ENCODE measurements at regions not wholly inside any gene's neighbourhood (a gene's known extent, or its start where the extent isn't known, plus 50 kb on each side); places are given as distances from the start of the nearest gene placed in this dataset.

- H3K9ac ChIP-seq (ENCODE audit: insufficient read length): no peak overlapping the region
- DNase-seq (ENCODE audit: low read depth, low spot score): no peak
These were observed 550.6 kb upstream of the CLINT1 start for GRCh38 chr5:158409507-158409906.

GRCh38 chr5:158407824-158408195, 548.9 kb upstream of the CLINT1 start:
- Histone ChIP-seq H3K9me3 (ENCODE audit: low read depth, low read length) (no peaks in the 10 kb centered on the region), H3K36me3 (ENCODE audit: insufficient read depth, low read length) (no peaks in the 10 kb centered on the region), H3K27ac (no peak overlapping the region), H3K4me3 (no peak overlapping the region), H3K9ac (ENCODE audit: insufficient read length) (no peak overlapping the region)
- TF ChIP-seq FOXP2 (optimal IDR thresholded peaks at IDR 0.05; ENCODE audit: control extremely low read depth, extremely low read length, insufficient read depth) (no peak), EZH2 (IDR thresholded peaks at IDR 0.05) (no peak), POLR2AphosphoS5 (IDR thresholded peaks at IDR 0.05; ENCODE audit: borderline replicate concordance, low read depth, low read length) (no peak)
- DNase-seq (ENCODE audit: low read depth, low spot score): no peak

More at GRCh38 chr5:158409507-158409906, 550.6 kb upstream of the CLINT1 start:
- Histone ChIP-seq H3K4me3 (no peak overlapping the region), H3K27ac (no peak overlapping the region), H3K36me3 (ENCODE audit: insufficient read depth, low read length) (no peaks in the 10 kb centered on the region), H3K9me3 (ENCODE audit: low read depth, low read length) (no peaks in the 10 kb centered on the region)
- no peak for TF ChIP-seq POLR2AphosphoS5 (IDR thresholded peaks at IDR 0.05; ENCODE audit: borderline replicate concordance, low read depth, low read length)
- no peak for TF ChIP-seq EZH2 (IDR thresholded peaks at IDR 0.05)
- no peak for TF ChIP-seq FOXP2 (optimal IDR thresholded peaks at IDR 0.05; ENCODE audit: control extremely low read depth, extremely low read length, insufficient read depth)

GRCh38 chr5:158406884-158407823, 548.2 kb upstream of the CLINT1 start:
- Histone ChIP-seq H3K27ac (no peak overlapping the region), H3K9ac (ENCODE audit: insufficient read length) (no peak overlapping the region), H3K4me3 (no peak overlapping the region), H3K9me3 (ENCODE audit: low read depth, low read length) (no peaks in the 10 kb centered on the region), H3K36me3 (ENCODE audit: insufficient read depth, low read length) (no peaks in the 10 kb centered on the region)
- no peak for TF ChIP-seq FOXP2 (optimal IDR thresholded peaks at IDR 0.05; ENCODE audit: control extremely low read depth, extremely low read length, insufficient read depth)
- no peak for TF ChIP-seq POLR2AphosphoS5 (IDR thresholded peaks at IDR 0.05; ENCODE audit: borderline replicate concordance, low read depth, low read length)
- no peak for TF ChIP-seq EZH2 (IDR thresholded peaks at IDR 0.05)
- no peak for DNase-seq (ENCODE audit: low read depth, low spot score)

DNA sequence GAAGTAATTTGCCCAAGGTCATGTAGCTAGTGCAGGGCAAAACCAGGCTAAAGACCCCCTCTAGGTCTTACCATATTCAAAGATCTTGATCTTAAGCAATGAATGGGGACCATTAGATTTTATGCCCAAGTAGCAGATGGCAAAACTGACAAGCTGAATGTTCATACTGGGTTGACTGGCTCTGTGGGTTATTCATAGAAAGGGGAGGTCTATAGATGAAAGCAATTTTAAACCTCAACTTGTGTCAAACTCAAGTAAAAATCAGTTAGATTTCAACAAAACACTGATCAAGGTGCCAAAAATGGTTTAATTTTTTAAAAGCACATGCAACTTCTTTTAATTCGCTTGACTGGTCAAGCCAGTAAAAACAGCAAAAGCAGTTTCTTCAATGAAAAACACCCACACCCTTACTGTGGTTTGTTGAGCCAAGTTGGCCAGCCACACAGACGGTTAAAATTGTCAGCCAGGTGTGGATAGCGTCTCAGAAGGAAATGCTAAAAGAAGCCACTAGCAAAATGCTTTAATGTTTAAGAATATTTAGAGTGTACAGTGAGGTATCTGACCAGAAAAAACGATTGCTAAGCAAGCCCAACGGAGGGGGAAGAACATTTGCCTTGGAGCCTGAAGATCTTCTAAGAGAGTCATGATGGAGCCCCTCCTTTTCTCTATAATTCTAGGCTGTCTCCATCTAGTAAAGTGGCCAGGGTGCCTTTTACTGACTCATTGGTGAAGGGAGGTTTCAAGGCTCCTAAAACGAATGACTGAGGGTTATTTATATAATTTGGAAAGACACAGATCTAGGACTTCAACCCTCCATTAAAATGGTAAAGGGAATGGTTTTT, 539.6 kb upstream of the CLINT1 start:
- TF ChIP-seq FOXP2 (optimal IDR thresholded peaks at IDR 0.05; ENCODE audit: control extremely low read depth, extremely low read length, insufficient read depth) (no peak), POLR2AphosphoS5 (IDR thresholded peaks at IDR 0.05; ENCODE audit: borderline replicate concordance, low read depth, low read length) (no peak), EZH2 (IDR thresholded peaks at IDR 0.05) (no peak)
- DNase-seq (ENCODE audit: low read depth, low spot score): no peak
- H3K9ac ChIP-seq (ENCODE audit: insufficient read length): no peak overlapping the region
- no peaks in the 10 kb centered on the region for H3K36me3 ChIP-seq (ENCODE audit: insufficient read depth, low read length)
- H3K27ac ChIP-seq: no peak overlapping the region
- no peak overlapping the region for H3K4me3 ChIP-seq
- no peaks in the 10 kb centered on the region for H3K9me3 ChIP-seq (ENCODE audit: low read depth, low read length)

- no peak for DNase-seq (ENCODE audit: low read depth, low spot score)
- no peaks in the 10 kb centered on the region for H3K9me3 ChIP-seq (ENCODE audit: low read depth, low read length)
- H3K4me3 ChIP-seq: no peak overlapping the region
- no peak overlapping the region for H3K9ac ChIP-seq (ENCODE audit: insufficient read length)
- H3K36me3 ChIP-seq (ENCODE audit: insufficient read depth, low read length): no peaks in the 10 kb centered on the region
- TF ChIP-seq EZH2 (IDR thresholded peaks at IDR 0.05): no peak
- H3K27ac ChIP-seq: no peak overlapping the region
These were observed 538.3 kb upstream of the CLINT1 start for GRCh38 chr5:158397278-158397677.

DNA sequence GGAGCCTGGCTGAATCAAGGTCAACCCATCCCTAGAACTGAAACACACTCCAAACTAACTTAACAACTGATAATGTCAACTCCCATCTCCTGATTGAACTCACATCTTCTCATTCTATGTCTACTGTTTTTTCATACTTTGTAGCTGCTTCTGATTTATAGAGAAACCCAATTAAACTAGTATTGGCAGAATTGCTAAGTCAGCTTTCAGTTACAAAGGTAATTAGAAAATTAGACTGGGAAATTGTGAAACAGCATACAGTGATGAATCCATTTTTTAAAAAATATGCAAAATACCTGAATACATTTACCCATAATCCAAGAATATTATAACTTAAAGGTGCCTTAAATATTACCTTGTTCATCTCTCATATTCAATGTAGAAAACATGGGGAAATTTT, 535.2 kb upstream of the CLINT1 start:
- DNase-seq (ENCODE audit: low read depth, low spot score): no peak
- no peak overlapping the region for H3K27ac ChIP-seq
- H3K9me3 ChIP-seq (ENCODE audit: low read depth, low read length): no peaks in the 10 kb centered on the region

GRCh38 chr5:158393457-158393856, 534.5 kb upstream of the CLINT1 start:
- TF ChIP-seq FOXP2 (optimal IDR thresholded peaks at IDR 0.05; ENCODE audit: control extremely low read depth, extremely low read length, insufficient read depth) (no peak), POLR2AphosphoS5 (IDR thresholded peaks at IDR 0.05; ENCODE audit: borderline replicate concordance, low read depth, low read length) (no peak), EZH2 (IDR thresholded peaks at IDR 0.05) (no peak)

More for the DNA sequence above, 535.2 kb upstream of the CLINT1 start:
- no peak overlapping the region for H3K9ac ChIP-seq (ENCODE audit: insufficient read length)
- H3K36me3 ChIP-seq (ENCODE audit: insufficient read depth, low read length): no peaks in the 10 kb centered on the region
- TF ChIP-seq FOXP2 (optimal IDR thresholded peaks at IDR 0.05; ENCODE audit: control extremely low read depth, extremely low read length, insufficient read depth): no peak
- H3K4me3 ChIP-seq: no peak overlapping the region

GRCh38 chr5:158392753-158393152, 533.8 kb upstream of the CLINT1 start:
- Histone ChIP-seq H3K36me3 (ENCODE audit: insufficient read depth, low read length) (no peaks in the 10 kb centered on the region), H3K4me3 (no peak overlapping the region), H3K9ac (ENCODE audit: insufficient read length) (no peak overlapping the region), H3K27ac (no peak overlapping the region), H3K9me3 (ENCODE audit: low read depth, low read length) (no peaks in the 10 kb centered on the region)
- TF ChIP-seq EZH2 (IDR thresholded peaks at IDR 0.05): no peak
- no peak for TF ChIP-seq FOXP2 (optimal IDR thresholded peaks at IDR 0.05; ENCODE audit: control extremely low read depth, extremely low read length, insufficient read depth)
- TF ChIP-seq POLR2AphosphoS5 (IDR thresholded peaks at IDR 0.05; ENCODE audit: borderline replicate concordance, low read depth, low read length): no peak
- DNase-seq (ENCODE audit: low read depth, low spot score): no peak

More at GRCh38 chr5:158393457-158393856, 534.5 kb upstream of the CLINT1 start:
- H3K9ac ChIP-seq (ENCODE audit: insufficient read length): no peak overlapping the region
- no peak for DNase-seq (ENCODE audit: low read depth, low spot score)
- H3K4me3 ChIP-seq: no peak overlapping the region
- no peak overlapping the region for H3K27ac ChIP-seq
- no peaks in the 10 kb centered on the region for H3K36me3 ChIP-seq (ENCODE audit: insufficient read depth, low read length)
- H3K9me3 ChIP-seq (ENCODE audit: low read depth, low read length): no peaks in the 10 kb centered on the region

All from SK-N-MC (cell line).